B cell (primary cell): ENCODE measurements at regions not wholly inside any gene's neighbourhood (a gene's known extent, or its start where the extent isn't known, plus 50 kb on each side); places are given as distances from the start of the nearest gene placed in this dataset.

Experiments used
- CTCF ChIP-seq: fragments of 200-600 bp; IDR thresholded peaks from one replicate; pipeline ENCODE4 v1.8.0; 2022; ENCODE audit warnings: antibody characterized with exemption, mild to moderate bottlenecking
- EZH2 ChIP-seq: IDR thresholded peaks from 2 replicates; pipeline ENCODE4 v1.6.1; 2012; ENCODE audit warnings: borderline replicate concordance, low read depth, mild to moderate bottlenecking, moderate library complexity, low read length; ENCODE audit not compliant: insufficient read depth, poor library complexity, severe bottlenecking

- TF ChIP-seq CTCF (no peak), EZH2 (no peak)
Measured at GRCh38 chr21:15433091-15433490, 296.7 kb upstream of the USP25 start.
